GM23338 (cell line): ENCODE measurements at regions not wholly inside any gene's neighbourhood (a gene's known extent, or its start where the extent isn't known, plus 50 kb on each side); places are given as distances from the start of the nearest gene placed in this dataset.

Source experiments
- ATAC-seq: fragments of 200-7000 bp; cut with Tn5 transposase; 3 replicates; pipeline ENCODE4 v1.9.1; 2020
- DNase-seq: peaks from one replicate; pipeline ENCODE4 v3.0.0-alpha.2; 2015; ENCODE audit warnings: low spot score
- H2AFZ ChIP-seq: fragments of 200-600 bp; sonication (generic); 2 replicates; pipeline ENCODE4 v1.8.0; 2016; ENCODE audit warnings: antibody characterized with exemption, mild to moderate bottlenecking, moderate library complexity
- H3F3A ChIP-seq: fragments of 200-600 bp; sonication (generic); replicated peaks from 2 replicates; pipeline ENCODE4 v1.8.0; 2017; ENCODE audit warnings: antibody characterized with exemption, mixed run types, low read depth
- H3K27ac ChIP-seq: fragments of 200-600 bp; sonication (generic); 2 replicates; pipeline ENCODE4 v1.6.1; 2016; ENCODE audit warnings: low read depth
- H3K27me3 ChIP-seq: fragments of 200-600 bp; sonication (generic); 2 replicates; pipeline ENCODE4 v1.8.0; 2016; ENCODE audit warnings: mild to moderate bottlenecking, mixed run types, moderate library complexity; ENCODE audit not compliant: insufficient read depth
- H3K36me3 ChIP-seq: fragments of 200-600 bp; sonication (generic); 2 replicates; pipeline ENCODE4 v1.8.0; 2016; ENCODE audit warnings: mild to moderate bottlenecking; ENCODE audit not compliant: insufficient read depth
- H3K4me1 ChIP-seq: fragments of 200-600 bp; sonication (generic); 2 replicates; pipeline ENCODE4 v1.8.0; 2016; ENCODE audit warnings: mild to moderate bottlenecking, moderate library complexity; ENCODE audit not compliant: insufficient read depth
- H3K4me2 ChIP-seq: fragments of 200-600 bp; sonication (generic); 2 replicates; pipeline ENCODE4 v1.7.1; 2017; ENCODE audit warnings: mixed run types
- H3K4me3 ChIP-seq: fragments of 200-600 bp; sonication (generic); 2 replicates; pipeline ENCODE4 v1.6.1; 2016; ENCODE audit warnings: mixed run types
- H3K79me2 ChIP-seq: fragments of 200-600 bp; sonication (generic); replicated peaks from 2 replicates; pipeline ENCODE4 v1.8.0; 2017; ENCODE audit warnings: mild to moderate bottlenecking; ENCODE audit not compliant: insufficient read depth
- H3K9me2 ChIP-seq: fragments of 200-600 bp; sonication (generic); 2 replicates; pipeline ENCODE4 v1.8.0; 2017; ENCODE audit not compliant: insufficient read depth
- H4K20me1 ChIP-seq: fragments of 200-600 bp; sonication (generic); replicated peaks from 2 replicates; pipeline ENCODE4 v1.8.0; 2017; ENCODE audit warnings: mild to moderate bottlenecking; ENCODE audit not compliant: insufficient read depth
- H3K27ac Mint-ChIP-seq: 2 replicates; pipeline ENCODE4 v1.8.0; 2020; ENCODE audit warnings: inconsistent platforms, mild to moderate bottlenecking, moderate library complexity, mixed read lengths
- H3K27me3 Mint-ChIP-seq: 3 replicates; pipeline ENCODE4 v1.8.0; 2022; ENCODE audit warnings: low read depth, mild to moderate bottlenecking, moderate library complexity, mixed read lengths, inconsistent platforms; ENCODE audit not compliant: insufficient read depth, poor library complexity
- H3K36me3 Mint-ChIP-seq: 3 replicates; pipeline ENCODE4 v1.8.0; 2021; ENCODE audit warnings: low read depth, mild to moderate bottlenecking, inconsistent platforms, moderate library complexity, mixed read lengths
- H3K4me1 Mint-ChIP-seq: 3 replicates; pipeline ENCODE4 v1.8.0; 2020; ENCODE audit warnings: mild to moderate bottlenecking, inconsistent platforms, mixed read lengths
- H3K4me3 Mint-ChIP-seq: 3 replicates; pipeline ENCODE4 v1.8.0; 2021; ENCODE audit warnings: moderate library complexity, mild to moderate bottlenecking, inconsistent platforms, mixed read lengths
- H3K9me3 Mint-ChIP-seq: 3 replicates; pipeline ENCODE4 v1.8.0; 2020; ENCODE audit warnings: moderate library complexity, mild to moderate bottlenecking, inconsistent platforms, mixed read lengths
- CREB1 ChIP-seq: fragments of 250-450 bp; sonication (Bioruptor Pico); IDR thresholded peaks from 2 replicates; pipeline ENCODE4 v1.5.0; 2020; ENCODE audit warnings: low read depth, mild to moderate bottlenecking, moderate library complexity
- ETS1 ChIP-seq: IDR thresholded peaks from 2 replicates; pipeline ENCODE4 v1.6.1; 2016; ENCODE audit warnings: antibody characterized with exemption
- EZH2 ChIP-seq: fragments of 200-600 bp; sonication (generic); IDR thresholded peaks from one replicate; pipeline ENCODE4 v1.8.0; 2017; ENCODE audit warnings: antibody characterized with exemption, mild to moderate bottlenecking, low read depth; ENCODE audit not compliant: unreplicated experiment
- JUNB ChIP-seq: IDR thresholded peaks from one replicate; pipeline ENCODE4 v1.6.1; 2016; ENCODE audit warnings: antibody characterized with exemption; ENCODE audit not compliant: unreplicated experiment
- POLR2AphosphoS5 ChIP-seq: IDR thresholded peaks from 2 replicates; pipeline ENCODE4 v1.6.1; 2016; ENCODE audit warnings: antibody characterized with exemption, low read depth
- REST ChIP-seq: IDR thresholded peaks from one replicate; pipeline ENCODE4 v1.6.1; 2018; ENCODE audit warnings: antibody characterized with exemption; ENCODE audit not compliant: unreplicated experiment
- STAT1 ChIP-seq: IDR thresholded peaks from one replicate; pipeline ENCODE4 v1.6.1; 2016; ENCODE audit warnings: antibody characterized with exemption; ENCODE audit not compliant: unreplicated experiment
- ZNF331 ChIP-seq: fragments of 250-450 bp; sonication (Bioruptor Pico); IDR thresholded peaks from 2 replicates; pipeline ENCODE4 v1.5.0; 2020; ENCODE audit warnings: low read depth, mild to moderate bottlenecking, moderate library complexity
- ZNF462 ChIP-seq: fragments of 250-450 bp; sonication (Bioruptor Pico); IDR thresholded peaks from 2 replicates; pipeline ENCODE4 v1.5.0; 2020; ENCODE audit warnings: mild to moderate bottlenecking, moderate library complexity

GRCh38 chr1:168803806-168804510, 75.0 kb upstream of the DPT start (continued):
- TF ChIP-seq CREB1 (CRISPR knock-in tag) (no peak), ZNF331 (CRISPR knock-in tag) (no peak), ZNF462 (CRISPR knock-in tag) (no peak), JUNB (no peak)

- Histone ChIP-seq H3K27ac (no peak overlapping the region), H3K4me3 (no peak overlapping the region), H4K20me1 (no peaks in the 10 kb centered on the region), H3K36me3 (no peaks in the 10 kb centered on the region), H3F3A (no peaks in the 10 kb centered on the region), H2AFZ (no peak overlapping the region), H3K4me1 (peaks cover 7% of the 10 kb centered on the region; the same call in 1 of the 2 replicates), H3K27me3 (no peaks in the 10 kb centered on the region), H3K9me2 (no peaks in the 10 kb centered on the region), H3K79me2 (no peaks in the 10 kb centered on the region), H3K4me2 (no peak overlapping the region)
- Mint-ChIP-seq H3K27ac (no peak overlapping the region), H3K4me3 (no peak overlapping the region), H3K9me3 (no peaks in the 10 kb centered on the region), H3K4me1 (peaks cover 20% of the 10 kb centered on the region), H3K36me3 (no peaks in the 10 kb centered on the region), H3K27me3 (no peaks in the 10 kb centered on the region)
- no peak for DNase-seq
- ATAC-seq = no peak
- TF ChIP-seq EZH2 (no peak), REST (no peak), STAT1 (no peak), POLR2AphosphoS5 (no peak), ETS1 (no peak), CREB1 (CRISPR knock-in tag) (no peak)
These were observed 77.9 kb upstream of the DPT start for GRCh38 chr1:168806952-168807351.
